HCT116 (cell line): ENCODE measurements at regions not wholly inside any gene's neighbourhood (a gene's known extent, or its start where the extent isn't known, plus 50 kb on each side); places are given as distances from the start of the nearest gene placed in this dataset.
"Not testable (repeated sequence)": the region's sequence is repeated elsewhere in the genome, so short reads cannot be mapped to it uniquely, and the experiment has no call there.

Experiments used
- ATAC-seq: fragments of 200-7000 bp; cut with Tn5 transposase; 2 replicates; pipeline ENCODE4 v1.9.1; 2020; ENCODE audit warnings: mild to moderate bottlenecking, moderate library complexity
- BruUV-seq: library from RNA; stranded (reverse); fragments of 400-500 nt; replicated peaks from 2 replicates; lab custom pipeline; 2021; lab: Mats Ljungman, UMichigan
- CTCF ChIA-PET: fragments of 300-600 bp; sonication (Branson Sonifier 250); formaldehyde crosslinking; loops from one replicate; lab custom pipeline; 2021; ENCODE audit warnings: antibody characterized with exemption; lab: Charles Lee
- POLR2A ChIA-PET: fragments of 300-600, 350-600 bp; sonication (Branson Sonifier 250); formaldehyde crosslinking; loops from one replicate; lab custom pipeline; 2021; ENCODE audit warnings: antibody characterized with exemption; lab: Charles Lee
- RAD21 ChIA-PET, 2 experiments: fragments of 300-600 bp; sonication (Branson Sonifier 250); formaldehyde crosslinking; loops; one replicate each; lab custom pipeline; 2023; ENCODE audit warnings: low total read pairs in 2 of 2; ENCODE audit not compliant: uncharacterized antibody in 2 of 2, unreplicated experiment in 2 of 2, low non-redundant PET in 1 of 2; lab: Charles Lee
- DNase-seq: peaks from one replicate; pipeline ENCODE4 v3.0.0-alpha.2; 2010; ENCODE audit warnings: low read depth, low spot score
- H2AFZ ChIP-seq: fragments of 200-600 bp; shearing (Covaris generic), sonication (generic); 2 replicates; pipeline ENCODE4 v1.6.1; 2017; ENCODE audit warnings: low read depth, mixed run types, mixed read lengths, antibody characterized with exemption, low read length; ENCODE audit not compliant: poor library complexity, severe bottlenecking
- H3K27ac ChIP-seq: 2 replicates; pipeline ENCODE4 v1.5.1; 2012; ENCODE audit warnings: low read depth, low read length
- H3K27me3 ChIP-seq: fragments of 200-600 bp; sonication (generic); 2 replicates; pipeline ENCODE4 v1.6.1; 2016; ENCODE audit warnings: mixed run types, low read length, mixed read lengths; ENCODE audit not compliant: insufficient read depth
- H3K36me3 ChIP-seq, 2 experiments: fragments of 200-500 bp in 1 of 2; fragments of 200-600 bp in 1 of 2; sonication (Bioruptor generic) in 1 of 2; sonication (generic) in 1 of 2; 2 replicates each; pipeline versions ENCODE4 v1.5.1 to v1.6.1; 2014 to 2016; ENCODE audit warnings: low read length in 2 of 2, inconsistent platforms in 1 of 2, mixed read lengths in 1 of 2, mixed run types in 1 of 2; ENCODE audit not compliant: insufficient read depth in 2 of 2, control insufficient read depth in 1 of 2
- H3K4me1 ChIP-seq, 2 experiments: fragments of 200-600 bp in 1 of 2; sonication (generic) in 1 of 2; 2 replicates each; pipeline versions ENCODE4 v1.5.1 to v1.6.1; 2012 to 2017; ENCODE audit warnings: low read length in 2 of 2, inconsistent platforms in 1 of 2, mild to moderate bottlenecking in 1 of 2, mixed read lengths in 1 of 2, mixed run types in 1 of 2, moderate library complexity in 1 of 2; ENCODE audit not compliant: insufficient read depth in 2 of 2, control insufficient read depth in 1 of 2
- H3K4me2 ChIP-seq: fragments of 200-600 bp; sonication (generic); 2 replicates; pipeline ENCODE4 v1.6.1; 2017; ENCODE audit warnings: mixed run types, low read length, mixed read lengths
- H3K4me3 ChIP-seq, 2 experiments: fragments of 200-600 bp in 1 of 2; sonication (generic) in 1 of 2; replicated peaks in 1 of 2; 2 replicates each; pipeline ENCODE4 v1.5.1; 2011 to 2016; ENCODE audit warnings: low read length in 2 of 2, control low read depth in 1 of 2, low read depth in 1 of 2, mild to moderate bottlenecking in 1 of 2, mixed read lengths in 1 of 2, mixed run types in 1 of 2
- H3K79me2 ChIP-seq: fragments of 200-600 bp; sonication (generic); 2 replicates; pipeline ENCODE4 v1.6.1; 2017; ENCODE audit warnings: mild to moderate bottlenecking, mixed run types, low read length, moderate library complexity, mixed read lengths; ENCODE audit not compliant: insufficient read depth
- H3K9ac ChIP-seq: fragments of 200-600 bp; sonication (generic); 2 replicates; pipeline ENCODE4 v1.6.1; 2016; ENCODE audit warnings: low read length, mixed read lengths
- H3K9me2 ChIP-seq: fragments of 200-600 bp; sonication (generic), shearing (Covaris generic); 2 replicates; pipeline ENCODE4 v1.6.1; 2017; ENCODE audit warnings: mixed run types, mild to moderate bottlenecking, moderate library complexity; ENCODE audit not compliant: insufficient read depth
- H3K9me3 ChIP-seq, 2 experiments: fragments of 200-500 bp in 1 of 2; fragments of 200-600 bp in 1 of 2; sonication (Bioruptor generic) in 1 of 2; sonication (generic) in 1 of 2; 2 replicates each; pipeline ENCODE4 v1.6.1; 2014 to 2017; ENCODE audit warnings: low read length in 2 of 2, mixed read lengths in 2 of 2, inconsistent platforms in 1 of 2, low read depth in 1 of 2, mild to moderate bottlenecking in 1 of 2, mixed run types in 1 of 2, moderate library complexity in 1 of 2; ENCODE audit not compliant: control insufficient read depth in 1 of 2, insufficient read depth in 1 of 2
- H4K20me1 ChIP-seq: fragments of 200-600 bp; sonication (generic), shearing (Covaris generic); 2 replicates; pipeline ENCODE4 v1.6.1; 2017; ENCODE audit warnings: mixed run types, mild to moderate bottlenecking, moderate library complexity; ENCODE audit not compliant: insufficient read depth
- EGR1 ChIP-seq: IDR thresholded peaks from 2 replicates; pipeline ENCODE4 v1.6.1; 2012; ENCODE audit warnings: low read depth
- ELF1 ChIP-seq: IDR thresholded peaks from 2 replicates; pipeline ENCODE4 v1.6.1; 2012; ENCODE audit warnings: low read depth, borderline replicate concordance
- EZH2phosphoT487 ChIP-seq: fragments of 200-600 bp; IDR thresholded peaks from 2 replicates; pipeline ENCODE4 v1.6.1; 2018; ENCODE audit warnings: antibody characterized with exemption, borderline replicate concordance
- JUND ChIP-seq: IDR thresholded peaks from 2 replicates; pipeline ENCODE4 v1.6.1; 2012
- POLR2A ChIP-seq: IDR thresholded peaks from 2 replicates; pipeline ENCODE4 v1.7.0; 2011; ENCODE audit warnings: borderline replicate concordance; ENCODE audit not compliant: insufficient read depth, insufficient read length; ENCODE audit errors: extremely low read depth
- RAD21 ChIP-seq: IDR thresholded peaks from 2 replicates; pipeline ENCODE4 v1.6.1; 2012; ENCODE audit warnings: low read depth, mild to moderate bottlenecking
- SIN3A ChIP-seq: IDR thresholded peaks from 2 replicates; pipeline ENCODE4 v1.6.1; 2012; ENCODE audit warnings: low read depth
- SP1 ChIP-seq: IDR thresholded peaks from 2 replicates; pipeline ENCODE4 v1.6.1; 2012; ENCODE audit warnings: low read depth
- SRF ChIP-seq: IDR thresholded peaks from 2 replicates; pipeline ENCODE4 v1.6.1; 2012; ENCODE audit warnings: low read depth
- intact Hi-C: fragments of 100-400 bp; cut with micrococcal nuclease; formaldehyde crosslinking; loops from 2 replicates; pipeline ENCODE4 v1.10.0; 2022
- TF ChIP-seq, protein P1 (sequence below): IDR thresholded peaks from 2 replicates; pipeline ENCODE4 v1.6.1; 2012
- TF ChIP-seq, protein P2 (sequence below): IDR thresholded peaks from 2 replicates; pipeline ENCODE4 v1.6.1; 2012; ENCODE audit warnings: low read depth
- TF ChIP-seq, protein P3 (sequence below): IDR thresholded peaks from 2 replicates; pipeline ENCODE4 v1.6.1; 2012

DNA sequence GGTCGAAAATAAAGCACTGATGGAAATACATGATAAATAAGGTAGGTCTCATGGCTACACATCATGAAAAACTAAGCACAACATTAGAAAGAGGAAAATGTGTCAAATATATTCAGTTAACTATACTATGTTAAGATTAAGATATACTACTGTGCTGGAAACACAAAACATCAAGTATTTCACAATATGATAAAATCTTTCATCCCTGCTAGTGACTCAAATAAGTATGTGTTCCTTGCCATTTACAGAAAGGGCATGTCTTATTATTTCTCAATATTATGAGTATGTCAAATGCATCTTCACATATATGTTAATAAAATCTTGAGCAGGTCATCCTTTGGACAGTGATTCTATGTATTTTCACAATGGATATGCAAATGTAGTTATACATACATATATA lies 1260.1 kb upstream of the ADGRL2 start:
- H3K9me2 ChIP-seq = no peaks in the 10 kb centered on the region
- BruUV-seq = no TSS peak

DNA sequence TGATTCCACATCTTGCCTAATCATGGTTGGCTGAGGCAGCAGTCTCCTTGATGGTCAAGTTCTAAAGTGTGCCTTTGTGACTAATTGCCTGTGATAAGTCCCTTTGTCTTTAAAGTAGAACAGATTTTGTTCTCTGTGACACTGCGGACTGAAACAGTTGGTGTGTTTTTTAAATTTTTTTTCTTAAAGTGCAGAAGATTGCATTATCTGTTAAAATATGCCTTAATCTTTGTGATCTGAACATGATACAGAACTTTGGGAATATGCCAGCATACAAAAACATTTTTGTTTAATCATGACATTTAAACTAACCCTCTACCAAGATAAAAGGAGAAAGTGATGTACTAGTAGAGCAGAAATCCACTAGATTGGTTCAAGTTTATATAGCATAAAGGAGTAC lies 1260.6 kb upstream of the ADGRL2 start:
- H3K4me2 ChIP-seq = no peak overlapping the region
- no peak overlapping the region for H3K4me3 ChIP-seq
- intact Hi-C loops = no loop called here
- peaks cover 3 to 10% of the 10 kb centered on the region in 2 experiments; a peak in 2 of 4 replicates for H3K4me1 ChIP-seq
- no peak for ATAC-seq
- ChIA-PET POLR2A (no interaction called here), RAD21 (no interaction called here)
- no peaks in the 10 kb centered on the region for H3K36me3 ChIP-seq
- H3K27ac ChIP-seq = no peak overlapping the region
- H3K9me3 ChIP-seq = no peaks in the 10 kb centered on the region
- no peaks in the 10 kb centered on the region for H3K27me3 ChIP-seq
- no peak overlapping the region for H3K9ac ChIP-seq
- H2AFZ ChIP-seq = no peak overlapping the region
- no peaks in the 10 kb centered on the region for H3K79me2 ChIP-seq
- no TSS peak for BruUV-seq
- no peak for DNase-seq
- no peaks in the 10 kb centered on the region for H4K20me1 ChIP-seq
- no peak for TF ChIP-seq SIN3A
- no peak for TF ChIP-seq SP1
- no peak for TF ChIP-seq ELF1
- no peak for TF ChIP-seq EGR1
- TF ChIP-seq, protein P1, sequence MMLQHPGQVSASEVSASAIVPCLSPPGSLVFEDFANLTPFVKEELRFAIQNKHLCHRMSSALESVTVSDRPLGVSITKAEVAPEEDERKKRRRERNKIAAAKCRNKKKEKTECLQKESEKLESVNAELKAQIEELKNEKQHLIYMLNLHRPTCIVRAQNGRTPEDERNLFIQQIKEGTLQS = no peak
- TF ChIP-seq SRF = no peak
- TF ChIP-seq RAD21 = no peak
- TF ChIP-seq, protein P2, sequence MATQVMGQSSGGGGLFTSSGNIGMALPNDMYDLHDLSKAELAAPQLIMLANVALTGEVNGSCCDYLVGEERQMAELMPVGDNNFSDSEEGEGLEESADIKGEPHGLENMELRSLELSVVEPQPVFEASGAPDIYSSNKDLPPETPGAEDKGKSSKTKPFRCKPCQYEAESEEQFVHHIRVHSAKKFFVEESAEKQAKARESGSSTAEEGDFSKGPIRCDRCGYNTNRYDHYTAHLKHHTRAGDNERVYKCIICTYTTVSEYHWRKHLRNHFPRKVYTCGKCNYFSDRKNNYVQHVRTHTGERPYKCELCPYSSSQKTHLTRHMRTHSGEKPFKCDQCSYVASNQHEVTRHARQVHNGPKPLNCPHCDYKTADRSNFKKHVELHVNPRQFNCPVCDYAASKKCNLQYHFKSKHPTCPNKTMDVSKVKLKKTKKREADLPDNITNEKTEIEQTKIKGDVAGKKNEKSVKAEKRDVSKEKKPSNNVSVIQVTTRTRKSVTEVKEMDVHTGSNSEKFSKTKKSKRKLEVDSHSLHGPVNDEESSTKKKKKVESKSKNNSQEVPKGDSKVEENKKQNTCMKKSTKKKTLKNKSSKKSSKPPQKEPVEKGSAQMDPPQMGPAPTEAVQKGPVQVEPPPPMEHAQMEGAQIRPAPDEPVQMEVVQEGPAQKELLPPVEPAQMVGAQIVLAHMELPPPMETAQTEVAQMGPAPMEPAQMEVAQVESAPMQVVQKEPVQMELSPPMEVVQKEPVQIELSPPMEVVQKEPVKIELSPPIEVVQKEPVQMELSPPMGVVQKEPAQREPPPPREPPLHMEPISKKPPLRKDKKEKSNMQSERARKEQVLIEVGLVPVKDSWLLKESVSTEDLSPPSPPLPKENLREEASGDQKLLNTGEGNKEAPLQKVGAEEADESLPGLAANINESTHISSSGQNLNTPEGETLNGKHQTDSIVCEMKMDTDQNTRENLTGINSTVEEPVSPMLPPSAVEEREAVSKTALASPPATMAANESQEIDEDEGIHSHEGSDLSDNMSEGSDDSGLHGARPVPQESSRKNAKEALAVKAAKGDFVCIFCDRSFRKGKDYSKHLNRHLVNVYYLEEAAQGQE = no peak
- TF ChIP-seq, protein P3, sequence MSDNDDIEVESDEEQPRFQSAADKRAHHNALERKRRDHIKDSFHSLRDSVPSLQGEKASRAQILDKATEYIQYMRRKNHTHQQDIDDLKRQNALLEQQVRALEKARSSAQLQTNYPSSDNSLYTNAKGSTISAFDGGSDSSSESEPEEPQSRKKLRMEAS = no peak
- no peak for TF ChIP-seq EZH2phosphoT487
- TF ChIP-seq JUND = no peak
- TF ChIP-seq POLR2A = no peak
- TF ChIP-seq, all 23 proteins: peak for 0
- H3K9me2 ChIP-seq = no peaks in the 10 kb centered on the region
- CTCF ChIA-PET = no interaction called here

More for the DNA sequence above, 1260.1 kb upstream of the ADGRL2 start:
- Histone ChIP-seq H3K9ac (no peak overlapping the region), H3K4me1 (peaks cover 3 to 5% of the 10 kb centered on the region in 2 experiments; a peak in 2 of 4 replicates), H3K79me2 (no peaks in the 10 kb centered on the region), H4K20me1 (no peaks in the 10 kb centered on the region), H3K27me3 (no peaks in the 10 kb centered on the region), H2AFZ (no peak overlapping the region), H3K36me3 (no peaks in the 10 kb centered on the region), H3K4me2 (no peak overlapping the region), H3K27ac (no peak overlapping the region), H3K4me3 (no peak overlapping the region), H3K9me3 (no peaks in the 10 kb centered on the region)
- no peak for TF ChIP-seq SIN3A
- TF ChIP-seq, protein P1 = no peak
- TF ChIP-seq JUND = no peak
- ChIA-PET POLR2A (no interaction called here), CTCF (no interaction called here), RAD21 (no interaction called here)
- intact Hi-C loops = no loop called here
- ATAC-seq = no peak
- DNase-seq = no peak

DNA sequence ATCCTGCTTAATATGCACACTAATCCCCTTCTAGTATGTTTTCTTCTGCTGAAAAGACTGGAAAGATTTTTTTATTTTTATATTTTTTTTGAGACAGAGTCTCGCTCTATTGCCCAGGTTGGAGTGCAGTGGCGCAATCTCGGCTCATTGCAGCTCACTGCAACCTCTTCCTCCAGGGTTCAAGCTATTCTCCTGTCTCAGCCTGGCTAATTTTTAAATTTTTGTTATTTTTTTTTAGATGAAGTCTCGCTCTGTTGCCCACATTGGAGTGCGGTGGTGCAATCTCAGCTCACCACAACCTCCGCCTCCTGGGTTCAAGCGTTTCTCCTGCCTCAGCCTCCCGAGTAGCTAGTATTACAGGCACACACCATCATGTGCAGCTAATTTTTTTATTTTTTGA lies 1261.4 kb upstream of the ADGRL2 start:
- H3K27me3 ChIP-seq, H2AFZ ChIP-seq, DNase-seq, H3K27ac ChIP-seq, H3K4me2 ChIP-seq, H3K36me3 ChIP-seq, CTCF ChIA-PET, BruUV-seq, H4K20me1 ChIP-seq, POLR2A ChIA-PET, H3K79me2 ChIP-seq, H3K4me3 ChIP-seq, ATAC-seq, H3K9ac ChIP-seq, H3K9me2 ChIP-seq, intact Hi-C loops, H3K9me3 ChIP-seq, RAD21 ChIA-PET: not testable (repeated sequence)
- H3K4me1 ChIP-seq = peaks cover 5 to 17% of the 10 kb centered on the region in 2 experiments; a peak in 2 of 4 replicates
